HG03558 (cell line): ENCODE measurements at regions not wholly inside any gene's neighbourhood (a gene's known extent, or its start where the extent isn't known, plus 50 kb on each side); places are given as distances from the start of the nearest gene placed in this dataset.

Source experiments
- ATAC-seq: cut with Tn5 transposase; IDR thresholded peaks from one replicate; pipeline ENCODE4 v1.9.1; 2021; ENCODE audit warnings: moderate number of reproducible peaks; ENCODE audit not compliant: unreplicated experiment; ENCODE audit errors: extremely low read depth

GRCh38 chr3:124512881-124513609 is 217.2 kb upstream of the UMPS start:
- no peak for ATAC-seq

GRCh38 chr3:124513610-124513997 is 216.6 kb upstream of the UMPS start:
- no peak for ATAC-seq

GRCh38 chr3:124514683-124515082 is 215.6 kb upstream of the UMPS start:
- ATAC-seq, result no peak

- no peak for ATAC-seq
These were observed 213.9 kb upstream of the UMPS start for GRCh38 chr3:124516333-124516732.

- ATAC-seq, result no peak
These were observed 212.9 kb upstream of the UMPS start for GRCh38 chr3:124517306-124517705.

- ATAC-seq, result no peak
These were observed 211.9 kb upstream of the UMPS start for GRCh38 chr3:124518350-124518749.

- ATAC-seq, result no peak
These were observed 210.6 kb upstream of the UMPS start for GRCh38 chr3:124519591-124520194.

GRCh38 chr3:124520970-124521369 is 209.3 kb upstream of the UMPS start:
- ATAC-seq, result no peak

- no peak for ATAC-seq
These were observed 208.1 kb upstream of the UMPS start for GRCh38 chr3:124522082-124522625.

GRCh38 chr3:124526601-124527000 is 203.7 kb upstream of the UMPS start:
- no peak for ATAC-seq

GRCh38 chr3:124529826-124530571 is 200.3 kb upstream of the UMPS start:
- no peak for ATAC-seq

- ATAC-seq, result no peak
These were observed 199.3 kb upstream of the UMPS start for GRCh38 chr3:124530916-124531315.

- no peak for ATAC-seq
These were observed 198.2 kb upstream of the UMPS start for GRCh38 chr3:124532071-124532470.

- ATAC-seq, result no peak
These were observed 194.9 kb upstream of the UMPS start for GRCh38 chr3:124535306-124535705.

GRCh38 chr3:124540550-124541211 is 189.6 kb upstream of the UMPS start:
- no peak for ATAC-seq

GRCh38 chr3:124542214-124542869 is 187.9 kb upstream of the UMPS start:
- no peak for ATAC-seq

GRCh38 chr3:124545891-124546290 is 184.4 kb upstream of the UMPS start:
- ATAC-seq, result no peak

- no peak for ATAC-seq
These were observed 178.0 kb upstream of the UMPS start for GRCh38 chr3:124552224-124552623.

- no peak for ATAC-seq
These were observed 177.1 kb upstream of the UMPS start for GRCh38 chr3:124553178-124553577.

- ATAC-seq, result no peak
These were observed 173.6 kb upstream of the UMPS start for GRCh38 chr3:124556636-124557035.
